Suprapubic skin (tissue), 4 donors: ENCODE measurements at regions not wholly inside any gene's neighbourhood (a gene's known extent, or its start where the extent isn't known, plus 50 kb on each side); places are given as distances from the start of the nearest gene placed in this dataset.

ENCODE experiments used
- DNase-seq, 2 donors: peaks; one replicate each; pipeline ENCODE4 v3.0.0-alpha.2; 2019; ENCODE audit warnings: low spot score in 2 of 2
- H3K27ac ChIP-seq: fragments of 200-600 bp; sonication (generic); one replicate; pipeline ENCODE4 v1.5.1; 2019
- H3K27me3 ChIP-seq: fragments of 200-600 bp; sonication (generic); one replicate; pipeline ENCODE4 v1.5.1; 2019
- H3K36me3 ChIP-seq: fragments of 200-600 bp; sonication (generic); one replicate; pipeline ENCODE4 v1.5.1; 2019
- H3K4me1 ChIP-seq: fragments of 200-600 bp; sonication (generic); one replicate; pipeline ENCODE4 v1.5.1; 2019
- H3K4me3 ChIP-seq: fragments of 200-600 bp; sonication (generic); one replicate; pipeline ENCODE4 v1.5.1; 2019; ENCODE audit warnings: mild to moderate bottlenecking
- H3K9me3 ChIP-seq: fragments of 200-600 bp; sonication (generic); one replicate; pipeline ENCODE4 v1.5.1; 2019
- CTCF ChIP-seq, 2 donors: fragments of 200-600 bp in 1 of 2; fragments of 450-650 bp in 1 of 2; sonication (generic) in 1 of 2; IDR thresholded peaks; one replicate each; pipeline ENCODE4 v1.5.1; 2016 to 2019; ENCODE audit warnings: antibody characterized with exemption in 2 of 2, mild to moderate bottlenecking in 1 of 2, moderate library complexity in 1 of 2
- EP300 ChIP-seq: sonication (generic); formaldehyde crosslinking; IDR thresholded peaks from one replicate; pipeline ENCODE4 v1.6.1; 2017; ENCODE audit warnings: antibody characterized with exemption
- POLR2A ChIP-seq, 2 donors: fragments of 450-650 bp; IDR thresholded peaks; one replicate each; pipeline ENCODE4 v1.6.1; 2017; ENCODE audit warnings: antibody characterized with exemption in 2 of 2, mild to moderate bottlenecking in 2 of 2, moderate library complexity in 2 of 2
- POLR2AphosphoS5 ChIP-seq, 3 donors: sonication (generic); formaldehyde crosslinking; IDR thresholded peaks; one replicate each; pipeline ENCODE4 v1.6.1; 2017; ENCODE audit warnings: antibody characterized with exemption in 3 of 3
- WGBS: methylation state at CpG from one replicate; pipeline ENCODE4 v1.1.5; 2018; 5-methylcytosine and 5-hydroxymethylcytosine counted together

DNA sequence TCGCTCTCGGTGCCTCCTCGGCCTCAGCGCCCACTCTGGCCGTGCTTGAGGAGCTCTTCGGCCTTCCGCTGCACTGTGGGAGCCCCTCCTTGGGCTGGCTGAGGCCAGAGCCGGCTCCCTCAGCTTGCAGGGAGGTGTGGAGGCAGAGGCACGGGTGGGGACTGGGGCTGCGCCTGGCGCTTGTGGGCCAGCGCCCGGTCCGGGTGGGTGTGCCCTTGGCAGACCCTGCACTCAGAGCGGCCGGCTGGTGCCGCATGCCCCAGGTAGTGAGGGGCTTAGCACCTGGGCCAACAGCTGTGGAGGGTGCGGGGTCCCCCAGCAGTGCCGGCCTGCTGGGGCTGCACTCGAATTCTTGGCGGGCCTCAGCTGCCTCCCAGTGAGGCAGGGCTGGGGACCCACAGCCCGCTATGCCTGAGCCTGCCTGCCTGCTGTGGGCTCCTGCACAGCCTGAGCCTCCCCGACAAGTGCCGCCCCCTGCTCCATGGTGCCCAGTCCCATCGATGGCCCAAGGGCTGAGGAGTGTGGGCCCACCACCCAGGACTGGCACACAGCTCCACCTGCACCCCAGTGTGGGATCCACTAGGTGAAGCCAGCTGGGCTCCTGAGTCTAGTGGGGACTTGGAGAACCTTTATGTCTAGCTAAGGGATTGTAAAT, 2085.2 kb upstream of the ACO1 start:
- 92% methylated on average over 9 of the region's 25 CpGs for WGBS
- no peaks in the 10 kb centered on the region for H3K27me3 ChIP-seq

DNA sequence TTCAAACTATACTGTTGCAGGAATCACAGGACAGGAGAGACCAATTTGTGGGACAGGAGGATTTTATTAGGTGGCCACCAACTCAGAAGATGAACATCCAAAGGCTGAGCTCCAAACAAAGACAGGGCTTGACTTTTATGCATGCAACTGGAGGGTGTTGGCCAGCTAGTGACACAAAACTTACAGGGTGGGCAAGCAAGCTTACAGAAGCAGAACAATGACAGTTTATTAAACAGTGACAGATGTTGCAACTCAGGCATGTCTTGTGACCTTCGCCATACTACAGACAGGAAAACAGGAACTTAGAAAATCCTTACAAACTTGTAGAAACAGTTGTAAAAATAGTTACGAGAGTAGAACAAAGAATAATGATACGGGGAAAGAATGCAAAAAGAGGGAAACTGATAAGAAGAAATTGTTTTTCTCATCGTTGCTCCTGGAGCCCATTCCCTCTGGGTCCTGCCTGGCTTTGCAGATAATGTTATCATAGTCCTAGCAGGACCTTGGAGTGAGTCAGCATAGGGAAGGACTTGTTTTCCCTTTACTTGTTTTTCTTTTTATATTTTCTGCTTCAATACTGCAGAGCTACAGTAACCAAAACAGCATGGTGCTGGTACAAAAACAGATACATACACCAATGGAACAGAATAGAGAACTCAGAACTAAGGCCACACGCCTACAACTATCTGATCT, 2083.0 kb upstream of the ACO1 start:
- TF ChIP-seq POLR2AphosphoS5 (IDR thresholded peaks at IDR 0.05) (no peak), EP300 (no peak), CTCF (IDR thresholded peaks at IDR 0.05) (no peak), POLR2A (IDR thresholded peaks at IDR 0.05) (no peak)
- no peaks in the 10 kb centered on the region for H3K9me3 ChIP-seq
- DNase-seq, result no peak
- H3K4me3 ChIP-seq, result no peak overlapping the region
- no peaks in the 10 kb centered on the region for H3K4me1 ChIP-seq
- no peaks in the 10 kb centered on the region for H3K36me3 ChIP-seq
- H3K27me3 ChIP-seq, result no peaks in the 10 kb centered on the region
- WGBS, result 44% methylated on average over 5 of the region's 5 CpGs
- no peak overlapping the region for H3K27ac ChIP-seq

More for the DNA sequence above, 2085.2 kb upstream of the ACO1 start:
- no peak for DNase-seq
- no peaks in the 10 kb centered on the region for H3K9me3 ChIP-seq
- no peaks in the 10 kb centered on the region for H3K4me1 ChIP-seq
- no peaks in the 10 kb centered on the region for H3K36me3 ChIP-seq
- H3K27ac ChIP-seq, result no peak overlapping the region
- TF ChIP-seq EP300, result no peak
- H3K4me3 ChIP-seq, result no peak overlapping the region

DNA sequence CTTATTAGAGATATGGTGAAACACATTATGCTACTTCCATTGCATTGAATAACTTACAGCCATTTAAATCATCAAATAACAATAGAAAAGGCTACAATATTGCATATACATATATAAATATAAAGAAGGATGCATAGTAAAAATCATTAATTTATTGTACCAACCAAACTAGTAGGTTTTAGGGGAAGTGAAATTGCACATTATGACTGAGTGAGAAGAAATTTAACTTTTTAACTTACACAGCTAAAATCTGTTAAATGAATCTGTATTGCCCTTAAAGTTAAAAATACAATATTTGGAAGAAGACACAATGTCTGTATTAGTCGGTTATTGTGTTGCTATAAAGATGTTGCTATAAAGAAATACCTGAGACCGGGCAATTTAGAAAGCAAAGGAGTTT, 2073.7 kb upstream of the ACO1 start:
- 93% methylated on average over 2 of the region's 2 CpGs for WGBS
- Histone ChIP-seq H3K36me3 (no peaks in the 10 kb centered on the region), H3K4me3 (no peak overlapping the region), H3K27ac (no peak overlapping the region), H3K4me1 (no peaks in the 10 kb centered on the region), H3K27me3 (no peaks in the 10 kb centered on the region), H3K9me3 (peaks cover under 1% of the 10 kb centered on the region)
- TF ChIP-seq EP300 (no peak), CTCF (IDR thresholded peaks at IDR 0.05) (no peak), POLR2AphosphoS5 (IDR thresholded peaks at IDR 0.05) (no peak), POLR2A (IDR thresholded peaks at IDR 0.05) (no peak)
- no peak for DNase-seq

DNA sequence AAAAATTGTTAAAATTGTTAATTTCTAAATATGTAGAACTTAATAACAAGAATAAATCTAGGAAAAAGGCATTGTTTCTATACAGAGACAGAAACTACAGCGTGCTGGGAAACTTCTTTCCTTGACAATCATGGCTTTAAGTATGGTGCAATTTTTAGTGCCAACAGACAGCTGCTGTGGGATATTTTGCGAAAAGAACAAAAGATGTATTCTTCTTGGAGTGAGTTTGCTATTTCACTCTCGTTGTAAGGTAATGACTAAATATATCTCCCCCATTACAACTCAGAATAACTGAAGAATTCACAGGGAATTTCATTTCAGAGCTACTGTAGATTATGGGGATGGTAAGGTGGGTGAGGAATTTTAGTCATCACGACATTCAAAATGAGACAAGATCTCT, 2055.0 kb upstream of the ACO1 start:
- no peaks in the 10 kb centered on the region for H3K4me1 ChIP-seq
- DNase-seq, result no peak
- no peaks in the 10 kb centered on the region for H3K36me3 ChIP-seq
- no peak overlapping the region for H3K4me3 ChIP-seq
- no peak overlapping the region for H3K27ac ChIP-seq
- no peaks in the 10 kb centered on the region for H3K27me3 ChIP-seq
- no peaks in the 10 kb centered on the region for H3K9me3 ChIP-seq
- WGBS, result 72% methylated on average over 4 of the region's 4 CpGs
- TF ChIP-seq POLR2A (IDR thresholded peaks at IDR 0.05) (no peak), CTCF (IDR thresholded peaks at IDR 0.05) (no peak), EP300 (no peak), POLR2AphosphoS5 (IDR thresholded peaks at IDR 0.05) (no peak)

DNA sequence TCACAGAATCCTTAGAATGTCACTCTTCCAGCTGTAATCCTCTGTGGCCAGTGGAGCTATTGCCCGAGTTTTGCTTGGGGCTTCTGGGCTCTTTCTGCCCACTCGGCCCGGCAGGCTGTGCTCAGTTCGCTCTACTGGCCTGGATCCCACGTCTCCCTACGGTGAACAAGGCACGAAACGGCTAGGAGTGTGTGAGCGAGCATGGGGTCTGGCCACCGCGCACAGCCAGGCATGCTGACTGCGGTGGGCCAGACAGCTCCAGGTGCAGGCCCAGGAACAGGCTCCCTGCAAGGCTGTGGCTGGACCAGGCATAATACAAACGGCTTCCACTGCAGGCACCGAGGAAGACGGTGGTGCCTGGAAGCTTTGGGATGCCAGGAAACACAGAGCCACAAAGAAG, 2035.5 kb upstream of the ACO1 start:
- no peaks in the 10 kb centered on the region for H3K27me3 ChIP-seq
- H3K27ac ChIP-seq, result no peak overlapping the region
- TF ChIP-seq POLR2A (IDR thresholded peaks at IDR 0.05) (no peak), POLR2AphosphoS5 (IDR thresholded peaks at IDR 0.05) (no peak), CTCF (IDR thresholded peaks at IDR 0.05) (no peak)
- no peaks in the 10 kb centered on the region for H3K36me3 ChIP-seq
- DNase-seq, result no peak
- no peaks in the 10 kb centered on the region for H3K9me3 ChIP-seq
- H3K4me1 ChIP-seq, result no peaks in the 10 kb centered on the region
- H3K4me3 ChIP-seq, result no peak overlapping the region
- 89% methylated on average over 7 of the region's 15 CpGs for WGBS
